ENCODE measurements at regions not wholly inside any gene's neighbourhood (a gene's known extent, or its start where the extent isn't known, plus 50 kb on each side); places are given as distances from the start of the nearest gene placed in this dataset.
"Not testable (repeated sequence)": the region's sequence is repeated elsewhere in the genome, so short reads cannot be mapped to it uniquely, and the experiment has no call there.

DNA sequence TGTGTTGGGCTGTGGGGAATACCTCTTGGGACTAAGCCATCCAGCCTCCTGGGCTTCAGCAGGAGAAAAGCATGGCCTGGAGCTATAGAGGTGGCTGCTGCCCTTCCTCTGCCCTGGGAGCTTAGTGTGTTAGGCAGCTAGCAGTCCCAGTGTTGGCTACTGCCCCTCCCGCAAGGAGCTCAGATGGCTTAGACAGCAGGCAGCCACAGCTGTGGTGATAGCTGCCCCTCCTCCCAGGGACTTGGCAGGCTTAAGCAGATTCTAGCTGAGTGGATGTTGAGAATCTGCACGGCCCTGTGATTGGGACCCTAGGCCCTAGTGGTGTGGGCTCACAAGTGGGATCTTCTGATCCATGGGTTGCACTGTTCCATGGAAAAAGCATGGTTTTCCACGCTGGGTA is 264.5 kb downstream of the TDRD3 start:
- Histone ChIP-seq H3K9me3 (ENCODE audit: control insufficient read depth in 1 of 2, low read length in 2 of 2) (no peaks in the 10 kb centered on the region), H3K27me3 (ENCODE audit: insufficient read depth, low read length) (no peaks in the 10 kb centered on the region), H3K4me1 (ENCODE audit: insufficient read depth, low read length) (no peaks in the 10 kb centered on the region), H3K36me3 (ENCODE audit: insufficient read depth, low read length) (no peaks in the 10 kb centered on the region), H3K4me3 (ENCODE audit: low read length in 2 of 2) (no peak overlapping the region), H3K27ac (ENCODE audit: low read depth, low read length) (no peak overlapping the region)
- Mint-ChIP-seq H3K4me1 (no peaks in the 10 kb centered on the region), H3K27ac (no peak overlapping the region), H3K36me3 (no peaks in the 10 kb centered on the region), H3K4me3 (no peak overlapping the region), H3K27me3 (no peaks in the 10 kb centered on the region), H3K9me3 (peaks cover 0 to 5% (median 3%) of the 10 kb centered on the region in 8 donors)
- CTCF ChIA-PET (ENCODE audit: partially characterized antibody): no interaction called here
- intact Hi-C loops (cut with micrococcal nuclease): no loop called here
- DNase-seq: no peak
- POLR2A ChIA-PET (ENCODE audit: partially characterized antibody): no interaction called here

DNA sequence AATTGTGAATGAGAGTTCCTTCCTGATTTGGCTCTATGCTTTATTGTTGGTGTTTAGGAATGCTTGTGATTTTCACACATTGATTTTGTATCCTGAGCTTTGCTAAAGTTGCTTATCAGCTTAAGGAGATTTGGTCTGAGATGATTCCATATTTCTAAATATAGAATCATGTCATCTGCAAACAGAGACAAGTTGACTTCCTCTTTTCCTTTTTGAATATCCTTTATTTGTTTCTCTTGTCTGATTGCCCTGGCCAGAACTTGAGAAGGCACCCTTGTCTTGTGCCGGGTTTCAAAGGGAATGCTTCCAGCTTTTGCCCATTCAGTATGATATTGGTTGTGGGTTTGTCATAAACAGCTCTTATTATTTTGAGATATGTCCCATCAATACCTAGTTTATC is 260.6 kb downstream of the TDRD3 start:
- H3K27ac Mint-ChIP-seq; H3K9me3 ChIP-seq (ENCODE audit: control insufficient read depth in 1 of 2, low read length in 2 of 2); H3K4me1 Mint-ChIP-seq; H3K27ac ChIP-seq (ENCODE audit: low read depth, low read length); H3K36me3 Mint-ChIP-seq; CTCF ChIA-PET (ENCODE audit: partially characterized antibody); DNase-seq; H3K4me3 Mint-ChIP-seq; H3K9me3 Mint-ChIP-seq; H3K36me3 ChIP-seq (ENCODE audit: insufficient read depth, low read length); H3K27me3 Mint-ChIP-seq; H3K4me1 ChIP-seq (ENCODE audit: insufficient read depth, low read length); H3K4me3 ChIP-seq (ENCODE audit: low read length in 2 of 2); H3K27me3 ChIP-seq (ENCODE audit: insufficient read depth, low read length); intact Hi-C loops (cut with micrococcal nuclease); POLR2A ChIA-PET (ENCODE audit: partially characterized antibody): not testable (repeated sequence)

DNA sequence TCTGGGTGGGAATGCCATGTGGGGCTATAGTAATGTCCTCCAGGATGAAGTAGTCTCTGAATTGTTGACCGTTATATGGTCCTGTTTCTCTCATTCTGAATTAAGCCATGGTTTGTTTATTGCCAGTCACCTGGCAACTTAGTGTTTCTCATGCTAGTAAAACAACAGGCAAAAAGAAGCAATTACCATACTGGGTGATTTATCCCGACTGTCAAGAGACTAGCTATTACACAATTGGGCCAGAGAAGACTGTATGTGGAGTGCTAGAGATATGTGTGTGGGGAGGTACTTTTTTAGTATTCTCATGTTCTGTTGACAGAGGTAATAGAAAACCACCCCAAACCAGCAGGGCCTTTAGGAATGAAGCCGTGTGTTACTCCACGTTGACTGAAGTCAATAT is 258.2 kb downstream of the TDRD3 start:
- no peak for DNase-seq
- Histone ChIP-seq H3K4me1 (ENCODE audit: insufficient read depth, low read length) (no peaks in the 10 kb centered on the region), H3K9me3 (ENCODE audit: control insufficient read depth in 1 of 2, low read length in 2 of 2) (no peaks in the 10 kb centered on the region), H3K36me3 (ENCODE audit: insufficient read depth, low read length) (no peaks in the 10 kb centered on the region), H3K27ac (ENCODE audit: low read depth, low read length) (no peak overlapping the region), H3K27me3 (ENCODE audit: insufficient read depth, low read length) (no peaks in the 10 kb centered on the region), H3K4me3 (ENCODE audit: low read length in 2 of 2) (no peak overlapping the region)
- H3K4me3 Mint-ChIP-seq: no peak overlapping the region
- intact Hi-C loops (cut with micrococcal nuclease): no loop called here
- H3K4me1 Mint-ChIP-seq: no peaks in the 10 kb centered on the region
- H3K27ac Mint-ChIP-seq: no peak overlapping the region
- ChIA-PET CTCF (ENCODE audit: partially characterized antibody) (no interaction called here), POLR2A (ENCODE audit: partially characterized antibody) (no interaction called here)
- H3K36me3 Mint-ChIP-seq: no peaks in the 10 kb centered on the region
- peaks cover 0 to 4% (median 0%) of the 10 kb centered on the region in 8 donors for H3K9me3 Mint-ChIP-seq
- H3K27me3 Mint-ChIP-seq: no peaks in the 10 kb centered on the region

DNA sequence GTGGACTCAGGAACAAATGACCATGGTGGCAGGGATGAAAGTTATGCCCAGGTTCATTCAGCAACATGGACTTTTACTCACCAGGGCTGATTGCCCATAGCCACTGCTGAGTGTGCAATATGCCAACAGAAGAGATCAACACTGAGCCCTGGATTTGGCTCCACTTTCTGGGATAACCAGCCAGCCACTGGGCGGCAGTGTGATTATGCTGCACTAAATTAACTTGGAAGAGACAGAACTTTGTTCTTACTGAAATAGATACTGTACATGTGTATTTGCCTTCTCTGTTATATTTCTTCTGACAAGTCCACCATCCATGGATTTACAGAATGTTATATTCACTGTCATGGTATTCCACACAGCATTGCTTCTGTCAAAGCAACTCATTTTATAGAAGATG is 257.4 kb downstream of the TDRD3 start:
- Mint-ChIP-seq H3K4me1 (no peaks in the 10 kb centered on the region), H3K4me3 (no peak overlapping the region), H3K9me3 (peaks cover 0 to 2% (median 0%) of the 10 kb centered on the region in 8 donors), H3K36me3 (no peaks in the 10 kb centered on the region), H3K27me3 (no peaks in the 10 kb centered on the region), H3K27ac (no peak overlapping the region)
- DNase-seq: no peak
- POLR2A ChIA-PET (ENCODE audit: partially characterized antibody): no interaction called here
- Histone ChIP-seq H3K4me1 (ENCODE audit: insufficient read depth, low read length) (no peaks in the 10 kb centered on the region), H3K9me3 (ENCODE audit: control insufficient read depth in 1 of 2, low read length in 2 of 2) (no peaks in the 10 kb centered on the region), H3K27ac (ENCODE audit: low read depth, low read length) (no peak overlapping the region), H3K27me3 (ENCODE audit: insufficient read depth, low read length) (no peaks in the 10 kb centered on the region), H3K36me3 (ENCODE audit: insufficient read depth, low read length) (no peaks in the 10 kb centered on the region), H3K4me3 (ENCODE audit: low read length in 2 of 2) (no peak overlapping the region)
- intact Hi-C loops (cut with micrococcal nuclease): no loop called here
- CTCF ChIA-PET (ENCODE audit: partially characterized antibody): no interaction called here

DNA sequence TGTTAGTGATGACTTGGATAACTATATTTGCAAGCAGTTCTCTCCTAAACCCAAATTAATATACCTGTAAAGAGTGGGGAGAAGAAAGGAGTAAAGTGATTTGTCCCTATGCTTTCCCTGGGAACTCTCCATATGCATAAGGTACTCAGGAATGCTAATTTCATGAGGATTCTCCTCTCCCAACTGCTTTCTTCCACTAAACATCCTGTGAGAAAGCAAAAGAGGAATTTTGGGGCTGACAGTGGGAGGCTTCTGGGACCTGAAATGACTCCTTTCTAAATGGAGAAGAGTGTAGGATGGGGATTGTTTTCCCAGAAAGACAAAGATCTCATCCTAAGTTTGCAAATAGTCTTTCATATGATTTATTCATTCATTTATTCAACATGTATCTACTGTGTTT is 250.5 kb downstream of the TDRD3 start:
- Mint-ChIP-seq H3K4me1 (no peaks in the 10 kb centered on the region), H3K9me3 (peaks cover 0 to 3% (median 1%) of the 10 kb centered on the region in 8 donors), H3K27me3 (no peaks in the 10 kb centered on the region), H3K4me3 (no peak overlapping the region), H3K27ac (no peak overlapping the region), H3K36me3 (no peaks in the 10 kb centered on the region)
- Histone ChIP-seq H3K4me1 (ENCODE audit: insufficient read depth, low read length) (no peaks in the 10 kb centered on the region), H3K27ac (ENCODE audit: low read depth, low read length) (no peak overlapping the region), H3K4me3 (ENCODE audit: low read length in 2 of 2) (no peak overlapping the region), H3K36me3 (ENCODE audit: insufficient read depth, low read length) (no peaks in the 10 kb centered on the region), H3K9me3 (ENCODE audit: control insufficient read depth in 1 of 2, low read length in 2 of 2) (no peaks in the 10 kb centered on the region), H3K27me3 (ENCODE audit: insufficient read depth, low read length) (no peaks in the 10 kb centered on the region)
- ChIA-PET POLR2A (ENCODE audit: partially characterized antibody) (no interaction called here), CTCF (ENCODE audit: partially characterized antibody) (no interaction called here)
- DNase-seq: no peak
- intact Hi-C loops (cut with micrococcal nuclease): no loop called here

DNA sequence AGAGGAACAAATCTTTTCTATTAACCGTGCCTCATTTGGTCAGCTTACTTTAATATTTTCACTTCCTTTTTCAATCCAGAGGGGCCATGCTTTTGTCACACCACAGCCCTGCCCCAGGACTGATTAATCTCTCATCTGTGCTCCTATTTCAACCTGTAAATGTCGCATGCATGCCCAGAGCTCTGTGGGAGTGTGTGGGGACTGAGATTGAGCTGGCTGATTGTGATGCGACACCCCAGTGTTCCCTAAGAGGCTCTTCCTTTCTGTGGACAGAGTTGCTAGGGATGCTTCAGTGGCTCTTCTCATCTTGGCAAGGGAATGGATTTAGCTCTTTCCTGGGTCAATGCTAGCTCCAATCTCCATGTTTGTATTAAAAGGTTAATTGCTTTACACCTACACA is 249.6 kb downstream of the TDRD3 start:
- Histone ChIP-seq H3K27ac (ENCODE audit: low read depth, low read length) (no peak overlapping the region), H3K9me3 (ENCODE audit: control insufficient read depth in 1 of 2, low read length in 2 of 2) (no peaks in the 10 kb centered on the region), H3K4me3 (ENCODE audit: low read length in 2 of 2) (no peak overlapping the region), H3K36me3 (ENCODE audit: insufficient read depth, low read length) (no peaks in the 10 kb centered on the region), H3K27me3 (ENCODE audit: insufficient read depth, low read length) (no peaks in the 10 kb centered on the region), H3K4me1 (ENCODE audit: insufficient read depth, low read length) (no peaks in the 10 kb centered on the region)
- peaks cover 0 to 3% (median 1%) of the 10 kb centered on the region in 8 donors for H3K9me3 Mint-ChIP-seq
- H3K4me1 Mint-ChIP-seq: no peaks in the 10 kb centered on the region
- H3K27ac Mint-ChIP-seq: no peak overlapping the region
- H3K27me3 Mint-ChIP-seq: peaks cover 0 to 2% of the 10 kb centered on the region in 2 donors
- H3K4me3 Mint-ChIP-seq: no peak overlapping the region
- ChIA-PET CTCF (ENCODE audit: partially characterized antibody) (no interaction called here), POLR2A (ENCODE audit: partially characterized antibody) (no interaction called here)
- no peaks in the 10 kb centered on the region for H3K36me3 Mint-ChIP-seq
- intact Hi-C loops (cut with micrococcal nuclease): no loop called here
- no peak for DNase-seq

DNA sequence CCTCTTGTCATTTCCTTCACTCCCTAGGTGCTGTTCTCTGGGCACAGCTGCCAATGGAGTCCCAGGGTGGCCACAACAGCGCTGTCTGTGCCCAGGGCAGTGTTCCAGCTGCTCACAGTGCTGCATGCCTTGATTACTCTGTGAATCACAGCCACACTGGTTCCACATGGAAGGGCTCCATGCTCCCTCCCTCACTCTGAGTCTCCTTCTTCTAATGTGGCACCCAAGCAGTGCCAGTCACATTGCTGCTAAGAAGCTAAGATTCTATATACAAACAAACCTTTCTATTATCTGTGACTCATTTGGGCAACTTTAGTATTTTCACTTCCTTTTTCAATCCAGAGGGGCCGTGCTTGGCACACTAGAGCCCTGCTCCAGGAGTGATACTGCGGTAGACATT is 248.7 kb downstream of the TDRD3 start:
- no peaks in the 10 kb centered on the region for H3K36me3 ChIP-seq (ENCODE audit: insufficient read depth, low read length)
- H3K9me3 ChIP-seq (ENCODE audit: control insufficient read depth in 1 of 2, low read length in 2 of 2): no peaks in the 10 kb centered on the region
- no peaks in the 10 kb centered on the region for H3K4me1 ChIP-seq (ENCODE audit: insufficient read depth, low read length)
- H3K27me3 ChIP-seq (ENCODE audit: insufficient read depth, low read length): no peaks in the 10 kb centered on the region
- no peak overlapping the region for H3K27ac ChIP-seq (ENCODE audit: low read depth, low read length)
- no peak overlapping the region for H3K4me3 Mint-ChIP-seq
- intact Hi-C loops (cut with micrococcal nuclease): no loop called here
- no peak for DNase-seq
- no peaks in the 10 kb centered on the region for H3K4me1 Mint-ChIP-seq
- peaks cover 0 to 2% of the 10 kb centered on the region in 2 donors for H3K27me3 Mint-ChIP-seq
- ChIA-PET CTCF (ENCODE audit: partially characterized antibody) (no interaction called here), POLR2A (ENCODE audit: partially characterized antibody) (no interaction called here)
- H3K9me3 Mint-ChIP-seq: peaks cover 0 to 3% (median 1%) of the 10 kb centered on the region in 8 donors
- H3K4me3 ChIP-seq (ENCODE audit: low read length in 2 of 2): no peak overlapping the region
- no peaks in the 10 kb centered on the region for H3K36me3 Mint-ChIP-seq
- H3K27ac Mint-ChIP-seq: no peak overlapping the region

DNA sequence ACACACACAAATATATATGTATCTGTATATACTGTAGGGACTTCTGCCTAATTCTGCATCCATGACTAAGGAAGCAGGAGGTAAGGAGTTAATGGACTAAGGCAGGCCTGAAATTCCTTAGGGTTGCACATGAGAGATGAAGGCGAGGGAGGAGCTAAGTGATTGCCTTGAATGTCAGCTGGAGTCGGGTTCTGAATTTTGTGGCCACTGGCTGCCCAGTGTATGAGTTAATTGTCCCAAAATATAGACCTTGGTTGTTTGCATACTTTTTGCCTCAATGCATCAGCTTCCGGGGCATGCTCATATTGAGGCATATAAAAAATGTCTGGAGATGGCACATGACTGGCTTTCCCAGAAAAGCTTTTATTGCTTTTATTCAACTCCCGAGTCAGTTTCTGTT is 245.5 kb downstream of the TDRD3 start:
- no peak overlapping the region for H3K27ac ChIP-seq (ENCODE audit: low read depth, low read length)
- H3K36me3 ChIP-seq (ENCODE audit: insufficient read depth, low read length): no peaks in the 10 kb centered on the region
- no peak overlapping the region for H3K4me3 Mint-ChIP-seq
- peaks cover 1 to 4% of the 10 kb centered on the region in 2 donors for H3K27me3 Mint-ChIP-seq
- H3K27me3 ChIP-seq (ENCODE audit: insufficient read depth, low read length): no peaks in the 10 kb centered on the region
- POLR2A ChIA-PET (ENCODE audit: partially characterized antibody): no interaction called here
- H3K9me3 ChIP-seq (ENCODE audit: control insufficient read depth in 1 of 2, low read length in 2 of 2): no peaks in the 10 kb centered on the region
- no peak for DNase-seq
- no peak overlapping the region for H3K4me3 ChIP-seq (ENCODE audit: low read length in 2 of 2)
- H3K4me1 ChIP-seq (ENCODE audit: insufficient read depth, low read length): no peaks in the 10 kb centered on the region
- no peaks in the 10 kb centered on the region for H3K36me3 Mint-ChIP-seq
- intact Hi-C loops (cut with micrococcal nuclease): no loop called here
- no peaks in the 10 kb centered on the region for H3K4me1 Mint-ChIP-seq
- CTCF ChIA-PET (ENCODE audit: partially characterized antibody): no interaction called here
- no peak overlapping the region for H3K27ac Mint-ChIP-seq
- H3K9me3 Mint-ChIP-seq: peaks cover 0 to 5% (median under 1%) of the 10 kb centered on the region in 8 donors

Measured in CD4-positive, alpha-beta memory T cell (primary cell).